Right cardiac atrium (tissue), 5 donors: ENCODE measurements at regions not wholly inside any gene's neighbourhood (a gene's known extent, or its start where the extent isn't known, plus 50 kb on each side); places are given as distances from the start of the nearest gene placed in this dataset.
"Not testable (repeated sequence)": the region's sequence is repeated elsewhere in the genome, so short reads cannot be mapped to it uniquely, and the experiment has no call there.

Experiments used
- ATAC-seq, 2 donors: fragments of 200-7000 bp; cut with Tn5 transposase; one replicate each; pipeline versions ENCODE4 v1.8.0 to v1.9.1; 2020; ENCODE audit warnings: moderate library complexity in 2 of 2, mild to moderate bottlenecking in 1 of 2
- DNase-seq, 3 donors: peaks; one replicate each; pipeline ENCODE4 v3.0.0-alpha.2; 2020
- H3K27ac ChIP-seq: one replicate; pipeline ENCODE4 v1.5.1; 2013; ENCODE audit warnings: mild to moderate bottlenecking, low read length, control low read depth, moderate library complexity
- H3K27me3 ChIP-seq: one replicate; pipeline ENCODE4 v1.6.1; 2013; ENCODE audit not compliant: control insufficient read depth, insufficient read depth
- H3K4me1 ChIP-seq: one replicate; pipeline ENCODE4 v1.6.1; 2013; ENCODE audit warnings: low read length; ENCODE audit not compliant: control insufficient read depth, insufficient read depth
- H3K4me3 ChIP-seq: one replicate; pipeline ENCODE4 v1.5.1; 2013; ENCODE audit warnings: low read length, control low read depth
- H3K9me3 ChIP-seq: one replicate; pipeline ENCODE4 v1.6.1; 2013; ENCODE audit warnings: low read length; ENCODE audit not compliant: control insufficient read depth
- WGBS: extraction: QIAGEN DNeasy Blood & Tissue Kit; methylation state at CpG from one replicate; pipeline ENCODE4 v1.1.7; 2013; 5-methylcytosine and 5-hydroxymethylcytosine counted together
- intact Hi-C, 4 donors: fragments of 100-400 bp; cut with DNase I; formaldehyde crosslinking; loops; one replicate each; pipeline versions ENCODE4 v1.11.0 to v1.14.0; 2022 to 2023
- donor health status: healthy with polysubstance abuse.
- donor health status: DM: no; HTN: yes; CAD: no.
- donor health status: DM: no; HTN: no; CAD: no.
- donor health status: DM: no; HTN: yes; CAD: no; lungs with severe emphysema.
- donor health status: DM: yes; HTN: yes; CAD: no.

GRCh38 chr3:178139116-178139515 is 397.1 kb upstream of the KCNMB2 start:
- no peak for DNase-seq

GRCh38 chr3:178140531-178141304 is 395.5 kb upstream of the KCNMB2 start:
- Histone ChIP-seq H3K9me3 (no peaks in the 10 kb centered on the region), H3K4me1 (peaks cover 2% of the 10 kb centered on the region), H3K4me3 (no peak overlapping the region), H3K27me3 (no peaks in the 10 kb centered on the region), H3K27ac (no peak overlapping the region)
- 57% methylated on average over 4 of the region's 4 CpGs for WGBS
- intact Hi-C loops, result no loop called here
- DNase-seq, result no peak
- ATAC-seq, result no peak

More at GRCh38 chr3:178139116-178139515, 397.1 kb upstream of the KCNMB2 start:
- Histone ChIP-seq H3K4me1 (peaks cover 2% of the 10 kb centered on the region), H3K9me3 (no peaks in the 10 kb centered on the region), H3K4me3 (no peak overlapping the region), H3K27me3 (no peaks in the 10 kb centered on the region), H3K27ac (no peak overlapping the region)
- ATAC-seq, result no peak
- intact Hi-C loops, result no loop called here

GRCh38 chr3:178141305-178141684 is 394.9 kb upstream of the KCNMB2 start:
- ATAC-seq, intact Hi-C loops, H3K27me3 ChIP-seq, H3K4me3 ChIP-seq, H3K4me1 ChIP-seq, H3K27ac ChIP-seq, DNase-seq, H3K9me3 ChIP-seq: not testable (repeated sequence)
- WGBS, result no CpG with 5 or more reads among the region's 1 CpG

GRCh38 chr3:178146406-178146831 is 389.8 kb upstream of the KCNMB2 start:
- ATAC-seq, result no peak
- intact Hi-C loops, result no loop called here
- no peaks in the 10 kb centered on the region for H3K4me1 ChIP-seq
- H3K4me3 ChIP-seq, result no peak overlapping the region
- DNase-seq, result no peak
- no peaks in the 10 kb centered on the region for H3K9me3 ChIP-seq
- H3K27me3 ChIP-seq, result no peaks in the 10 kb centered on the region
- H3K27ac ChIP-seq, result no peak overlapping the region

GRCh38 chr3:178147001-178147400 is 389.2 kb upstream of the KCNMB2 start:
- DNase-seq, result no peak
- Histone ChIP-seq H3K9me3 (no peaks in the 10 kb centered on the region), H3K4me3 (no peak overlapping the region), H3K27me3 (no peaks in the 10 kb centered on the region), H3K4me1 (no peaks in the 10 kb centered on the region), H3K27ac (no peak overlapping the region)
- intact Hi-C loops, result no loop called here
- no peak for ATAC-seq

- no peaks in the 10 kb centered on the region for H3K9me3 ChIP-seq
- no peaks in the 10 kb centered on the region for H3K4me1 ChIP-seq
- ATAC-seq, result no peak
- DNase-seq, result no peak
- H3K27me3 ChIP-seq, result no peaks in the 10 kb centered on the region
- WGBS, result 86% methylated on average over 8 of the region's 8 CpGs
- no peak overlapping the region for H3K27ac ChIP-seq
- no peak overlapping the region for H3K4me3 ChIP-seq
- intact Hi-C loops, result no loop called here
These were observed 384.0 kb upstream of the KCNMB2 start for GRCh38 chr3:178152031-178152806.

GRCh38 chr3:178152988-178153387 is 383.2 kb upstream of the KCNMB2 start:
- no peaks in the 10 kb centered on the region for H3K9me3 ChIP-seq
- H3K4me1 ChIP-seq, result no peaks in the 10 kb centered on the region
- no peaks in the 10 kb centered on the region for H3K27me3 ChIP-seq
- H3K4me3 ChIP-seq, result no peak overlapping the region
- DNase-seq (no peak), ATAC-seq (no peak)
- intact Hi-C loops, result no loop called here
- no peak overlapping the region for H3K27ac ChIP-seq

GRCh38 chr3:178155521-178155920 is 380.7 kb upstream of the KCNMB2 start:
- H3K27ac ChIP-seq, result no peak overlapping the region
- no peaks in the 10 kb centered on the region for H3K9me3 ChIP-seq
- H3K4me3 ChIP-seq, result no peak overlapping the region
- ATAC-seq (no peak), DNase-seq (no peak)
- 97% methylated on average over 2 of the region's 2 CpGs for WGBS
- intact Hi-C loops, result no loop called here
- no peaks in the 10 kb centered on the region for H3K27me3 ChIP-seq
- H3K4me1 ChIP-seq, result peaks cover 2% of the 10 kb centered on the region

GRCh38 chr3:178156301-178156700 is 379.9 kb upstream of the KCNMB2 start:
- DNase-seq (no peak), ATAC-seq (no peak)
- Histone ChIP-seq H3K27ac (no peak overlapping the region), H3K9me3 (no peaks in the 10 kb centered on the region), H3K4me3 (no peak overlapping the region), H3K4me1 (peaks cover 2% of the 10 kb centered on the region), H3K27me3 (no peaks in the 10 kb centered on the region)
- WGBS, result 68% methylated on average over 4 of the region's 4 CpGs
- intact Hi-C loops, result no loop called here

GRCh38 chr3:178159691-178160220 is 376.5 kb upstream of the KCNMB2 start:
- Histone ChIP-seq H3K4me3 (no peak overlapping the region), H3K4me1 (peaks cover 2% of the 10 kb centered on the region), H3K27ac (no peak overlapping the region), H3K27me3 (no peaks in the 10 kb centered on the region), H3K9me3 (no peaks in the 10 kb centered on the region)
- DNase-seq (no peak), ATAC-seq (peak; percentile 50 to 61)
- WGBS, result 28% methylated on average over 2 of the region's 2 CpGs
- intact Hi-C loops, result no loop called here

GRCh38 chr3:178169421-178169820 is 366.8 kb upstream of the KCNMB2 start:
- ATAC-seq, result no peak
- DNase-seq, result no peak
- no peak overlapping the region for H3K27ac ChIP-seq
- no peaks in the 10 kb centered on the region for H3K4me1 ChIP-seq
- H3K27me3 ChIP-seq, result no peaks in the 10 kb centered on the region
- intact Hi-C loops, result no loop called here
- WGBS, result 78% methylated on average over 2 of the region's 2 CpGs
- no peak overlapping the region for H3K4me3 ChIP-seq
- no peaks in the 10 kb centered on the region for H3K9me3 ChIP-seq
